NB4 (cell line): ENCODE measurements at regions not wholly inside any gene's neighbourhood (a gene's known extent, or its start where the extent isn't known, plus 50 kb on each side); places are given as distances from the start of the nearest gene placed in this dataset.
A peak's percentile ranks its signal among the peaks of the same experiment; 100 is the strongest.

ENCODE experiments used
- DNase-seq: peaks from one replicate; pipeline ENCODE4 v3.0.0; 2010; ENCODE audit warnings: low read depth
- H3K4me3 ChIP-seq: one replicate; pipeline ENCODE4 v1.5.1; 2011; ENCODE audit warnings: mild to moderate bottlenecking, low read depth, low read length, moderate library complexity
- MYC ChIP-seq: IDR thresholded peaks from 2 replicates; pipeline ENCODE4 v1.6.1; 2011; ENCODE audit warnings: low read depth, low read length
- POLR2A ChIP-seq: IDR thresholded peaks from 2 replicates; pipeline ENCODE4 v1.6.1; 2011; ENCODE audit warnings: mild to moderate bottlenecking; ENCODE audit not compliant: insufficient read length; ENCODE audit errors: extremely low read depth
- TF ChIP-seq, protein P1 (sequence below): IDR thresholded peaks from 2 replicates; pipeline ENCODE4 v1.6.1; 2011; ENCODE audit warnings: low read depth, low read length
- TF ChIP-seq, protein P2 (sequence below): IDR thresholded peaks from one replicate; pipeline ENCODE4 v1.5.1; 2012; ENCODE audit warnings: low read depth, low read length

DNA sequence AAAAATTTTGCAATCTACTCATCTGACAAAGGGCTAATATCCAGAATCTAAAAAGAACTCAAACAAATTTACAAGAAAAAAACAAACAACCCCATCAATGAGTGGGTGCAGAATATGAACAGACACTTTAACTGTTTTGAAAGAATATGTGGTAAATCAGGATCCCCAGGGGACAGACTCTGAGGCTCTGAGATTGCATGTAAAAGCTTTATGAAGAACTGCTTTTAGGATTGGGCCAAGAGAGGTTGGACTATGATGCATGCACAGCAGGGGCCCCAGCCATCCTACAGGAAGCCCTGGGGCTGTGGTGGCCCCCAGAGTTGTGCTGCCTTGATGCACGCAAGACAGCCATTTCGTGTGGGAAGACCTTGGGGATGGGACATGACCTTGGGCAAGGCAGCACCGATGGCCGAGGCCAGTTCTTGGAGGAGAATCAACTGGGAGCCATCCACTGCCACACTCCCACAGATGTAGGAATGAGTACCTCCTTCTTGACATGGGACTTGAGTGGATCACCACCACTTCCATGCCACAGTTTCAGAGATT is 298.1 kb upstream of the THBS1 start:
- peak; percentile 4 for DNase-seq

DNA sequence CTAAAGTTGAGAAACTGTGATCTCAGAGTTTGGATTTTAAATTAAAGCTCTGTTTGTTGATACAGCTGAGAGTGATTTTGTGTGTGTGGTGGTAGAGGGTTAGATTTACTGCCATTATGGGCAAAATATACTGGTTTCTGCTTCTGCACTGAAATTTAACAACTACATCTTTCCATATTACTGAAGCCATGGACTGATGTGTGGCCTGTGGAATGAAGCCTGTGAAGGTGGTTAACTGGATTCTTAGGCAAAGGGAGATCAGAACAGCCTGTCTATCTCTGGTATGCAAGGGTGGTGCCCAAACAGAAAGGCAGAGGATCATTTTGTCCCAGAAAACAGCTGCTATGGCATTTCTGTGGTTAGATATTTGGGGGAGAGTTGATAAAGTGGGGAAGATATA is 297.3 kb upstream of the THBS1 start:
- no peak for DNase-seq
- TF ChIP-seq, protein P1, sequence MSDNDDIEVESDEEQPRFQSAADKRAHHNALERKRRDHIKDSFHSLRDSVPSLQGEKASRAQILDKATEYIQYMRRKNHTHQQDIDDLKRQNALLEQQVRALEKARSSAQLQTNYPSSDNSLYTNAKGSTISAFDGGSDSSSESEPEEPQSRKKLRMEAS, result no peak
- TF ChIP-seq, protein P2, sequence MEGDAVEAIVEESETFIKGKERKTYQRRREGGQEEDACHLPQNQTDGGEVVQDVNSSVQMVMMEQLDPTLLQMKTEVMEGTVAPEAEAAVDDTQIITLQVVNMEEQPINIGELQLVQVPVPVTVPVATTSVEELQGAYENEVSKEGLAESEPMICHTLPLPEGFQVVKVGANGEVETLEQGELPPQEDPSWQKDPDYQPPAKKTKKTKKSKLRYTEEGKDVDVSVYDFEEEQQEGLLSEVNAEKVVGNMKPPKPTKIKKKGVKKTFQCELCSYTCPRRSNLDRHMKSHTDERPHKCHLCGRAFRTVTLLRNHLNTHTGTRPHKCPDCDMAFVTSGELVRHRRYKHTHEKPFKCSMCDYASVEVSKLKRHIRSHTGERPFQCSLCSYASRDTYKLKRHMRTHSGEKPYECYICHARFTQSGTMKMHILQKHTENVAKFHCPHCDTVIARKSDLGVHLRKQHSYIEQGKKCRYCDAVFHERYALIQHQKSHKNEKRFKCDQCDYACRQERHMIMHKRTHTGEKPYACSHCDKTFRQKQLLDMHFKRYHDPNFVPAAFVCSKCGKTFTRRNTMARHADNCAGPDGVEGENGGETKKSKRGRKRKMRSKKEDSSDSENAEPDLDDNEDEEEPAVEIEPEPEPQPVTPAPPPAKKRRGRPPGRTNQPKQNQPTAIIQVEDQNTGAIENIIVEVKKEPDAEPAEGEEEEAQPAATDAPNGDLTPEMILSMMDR, result no peak
- TF ChIP-seq MYC (no peak), POLR2A (no peak)
- no peak overlapping the region for H3K4me3 ChIP-seq

More for the DNA sequence above, 298.1 kb upstream of the THBS1 start:
- H3K4me3 ChIP-seq, result no peak overlapping the region
- TF ChIP-seq POLR2A, result no peak
- TF ChIP-seq, protein P2, result no peak
- TF ChIP-seq, protein P1, result no peak
- TF ChIP-seq MYC, result no peak

DNA sequence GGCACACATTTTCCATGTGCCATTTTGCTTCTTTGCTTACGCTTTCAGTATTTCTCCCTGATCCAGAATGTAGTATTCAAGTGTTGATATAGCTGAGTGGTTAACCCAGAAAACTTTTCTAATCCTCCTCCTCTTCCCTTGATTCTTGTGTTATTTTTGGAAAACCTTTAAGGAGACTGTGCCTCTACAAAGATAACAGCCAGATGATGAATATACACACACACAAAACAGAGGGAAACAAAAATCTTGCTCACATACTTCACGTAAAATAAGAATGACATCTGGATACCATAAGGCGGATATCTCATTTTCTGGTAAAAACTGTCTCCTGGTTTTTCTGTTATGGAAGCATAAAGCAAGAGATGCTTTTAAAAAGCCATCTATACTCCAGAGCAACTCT is 295.8 kb upstream of the THBS1 start:
- no peak for DNase-seq
- H3K4me3 ChIP-seq, result no peak overlapping the region
- TF ChIP-seq, protein P2, result no peak

DNA sequence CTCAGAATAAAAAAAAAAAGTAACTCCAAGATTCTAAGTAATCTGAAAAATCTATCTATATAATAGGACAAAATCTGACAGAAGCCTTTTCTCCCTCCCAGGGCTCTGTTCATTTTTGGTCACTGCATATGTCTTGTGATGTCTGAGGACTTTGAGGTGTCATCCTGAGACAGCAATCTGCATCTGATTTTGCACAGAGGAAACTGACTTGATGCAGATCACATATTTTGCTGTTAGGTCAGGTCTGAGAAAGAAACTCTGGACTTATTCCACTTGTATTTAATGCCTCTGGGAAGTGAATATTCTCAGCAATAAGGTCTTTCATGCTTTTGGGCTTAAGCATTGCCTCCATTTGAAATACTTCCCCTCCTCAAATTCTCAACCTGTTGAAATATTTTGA is 295.2 kb upstream of the THBS1 start:
- DNase-seq, result no peak
- H3K4me3 ChIP-seq, result no peak overlapping the region
- TF ChIP-seq, protein P2, result no peak
- TF ChIP-seq, protein P1, result no peak
- no peak for TF ChIP-seq POLR2A
- no peak for TF ChIP-seq MYC

DNA sequence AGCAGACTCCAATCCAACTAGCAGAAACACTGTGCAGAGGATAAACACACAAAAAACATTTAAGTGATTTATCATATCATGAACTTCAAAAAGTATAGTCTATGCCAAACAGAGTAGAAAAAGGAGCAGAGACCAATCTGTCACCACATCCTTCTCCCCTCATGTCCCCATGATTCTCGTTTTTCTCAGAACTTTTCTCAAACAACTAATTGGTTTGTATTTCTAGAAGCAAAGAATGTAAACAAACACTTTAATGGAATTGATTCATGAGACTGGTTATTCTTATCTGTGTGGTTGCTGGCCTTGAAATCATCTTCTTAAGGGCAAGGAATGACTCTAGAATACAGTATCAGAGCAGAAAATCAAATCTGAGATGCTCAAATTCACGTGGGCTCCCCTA is 294.2 kb upstream of the THBS1 start:
- DNase-seq, result no peak
- H3K4me3 ChIP-seq, result no peak overlapping the region
- TF ChIP-seq POLR2A, result no peak

DNA sequence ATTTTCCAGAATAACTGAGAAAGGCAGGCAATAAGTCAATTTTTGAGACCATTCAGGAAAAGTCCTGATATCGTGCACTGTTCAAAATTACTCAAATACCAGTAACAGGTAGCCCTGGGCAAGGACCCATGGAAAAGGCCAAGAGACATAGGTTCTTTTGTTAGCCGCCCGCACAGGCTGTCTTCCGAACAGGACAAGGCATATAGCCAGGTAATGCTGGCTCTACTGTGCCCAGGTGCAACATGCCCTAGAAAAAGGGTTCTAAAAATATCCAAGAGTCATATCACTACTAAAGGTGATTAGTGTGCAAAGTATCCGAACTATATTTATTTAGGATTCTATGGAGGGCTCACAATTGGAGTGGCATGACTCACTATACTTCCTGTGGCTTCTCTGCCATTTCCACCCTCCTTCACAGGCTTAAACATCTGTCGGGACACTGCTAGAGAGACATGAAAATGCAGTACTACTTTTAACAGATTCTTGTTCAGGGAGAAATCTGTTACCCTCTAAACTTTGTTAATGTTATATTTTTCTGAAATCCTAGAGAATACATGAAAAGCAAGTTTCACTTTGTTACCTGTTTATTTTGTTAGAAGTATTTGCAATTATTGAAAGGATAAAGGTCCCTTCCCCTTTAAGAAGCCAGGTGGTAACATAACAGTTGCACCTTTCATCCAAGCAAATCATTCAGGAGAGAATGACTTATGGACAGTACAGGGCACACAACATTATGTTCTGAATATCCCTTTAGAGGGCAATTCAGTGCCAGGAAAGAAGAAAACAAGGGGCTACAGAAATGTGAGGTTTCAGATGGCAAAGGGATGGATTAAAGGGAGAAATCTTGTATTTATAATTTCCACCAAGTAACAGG is 293.3 kb upstream of the THBS1 start:
- TF ChIP-seq, protein P1, result no peak
- TF ChIP-seq, protein P2, result no peak
- TF ChIP-seq MYC, result no peak
- no peak for TF ChIP-seq POLR2A
- H3K4me3 ChIP-seq, result no peak overlapping the region
- peak; percentile 3 for DNase-seq
